NB4 (cell line): ENCODE measurements at regions not wholly inside any gene's neighbourhood (a gene's known extent, or its start where the extent isn't known, plus 50 kb on each side); places are given as distances from the start of the nearest gene placed in this dataset.

Experiments
- POLR2A ChIP-seq: IDR thresholded peaks from 2 replicates; pipeline ENCODE4 v1.6.1; 2011; ENCODE audit warnings: mild to moderate bottlenecking; ENCODE audit not compliant: insufficient read length; ENCODE audit errors: extremely low read depth
- TF ChIP-seq, protein P1 (sequence below): IDR thresholded peaks from one replicate; pipeline ENCODE4 v1.5.1; 2012; ENCODE audit warnings: low read depth, low read length

DNA sequence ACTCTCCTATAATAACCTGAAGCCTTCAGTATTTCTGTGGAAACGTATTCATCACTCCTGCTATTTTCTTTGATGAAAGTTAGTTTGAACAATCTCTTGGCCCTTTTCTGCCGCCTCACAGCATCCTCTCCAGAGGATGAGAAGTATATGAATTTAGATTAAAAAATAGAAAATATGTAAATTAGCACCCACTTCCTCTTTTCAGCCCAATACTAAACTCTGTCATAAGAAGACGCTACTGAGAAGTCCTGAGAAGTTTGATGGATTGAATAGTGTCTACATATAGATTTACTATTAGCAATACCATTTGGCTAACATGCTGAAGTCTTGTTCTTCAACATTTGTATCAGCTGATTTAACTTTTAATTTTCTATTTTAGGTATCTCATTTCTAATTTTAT is 526.4 kb upstream of the SPHKAP start:
- TF ChIP-seq, protein P1, sequence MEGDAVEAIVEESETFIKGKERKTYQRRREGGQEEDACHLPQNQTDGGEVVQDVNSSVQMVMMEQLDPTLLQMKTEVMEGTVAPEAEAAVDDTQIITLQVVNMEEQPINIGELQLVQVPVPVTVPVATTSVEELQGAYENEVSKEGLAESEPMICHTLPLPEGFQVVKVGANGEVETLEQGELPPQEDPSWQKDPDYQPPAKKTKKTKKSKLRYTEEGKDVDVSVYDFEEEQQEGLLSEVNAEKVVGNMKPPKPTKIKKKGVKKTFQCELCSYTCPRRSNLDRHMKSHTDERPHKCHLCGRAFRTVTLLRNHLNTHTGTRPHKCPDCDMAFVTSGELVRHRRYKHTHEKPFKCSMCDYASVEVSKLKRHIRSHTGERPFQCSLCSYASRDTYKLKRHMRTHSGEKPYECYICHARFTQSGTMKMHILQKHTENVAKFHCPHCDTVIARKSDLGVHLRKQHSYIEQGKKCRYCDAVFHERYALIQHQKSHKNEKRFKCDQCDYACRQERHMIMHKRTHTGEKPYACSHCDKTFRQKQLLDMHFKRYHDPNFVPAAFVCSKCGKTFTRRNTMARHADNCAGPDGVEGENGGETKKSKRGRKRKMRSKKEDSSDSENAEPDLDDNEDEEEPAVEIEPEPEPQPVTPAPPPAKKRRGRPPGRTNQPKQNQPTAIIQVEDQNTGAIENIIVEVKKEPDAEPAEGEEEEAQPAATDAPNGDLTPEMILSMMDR = no peak
- TF ChIP-seq POLR2A = no peak
